GM21526 (cell line): ENCODE measurements at regions not wholly inside any gene's neighbourhood (a gene's known extent, or its start where the extent isn't known, plus 50 kb on each side); places are given as distances from the start of the nearest gene placed in this dataset.
"Not testable (repeated sequence)": the region's sequence is repeated elsewhere in the genome, so short reads cannot be mapped to it uniquely, and the experiment has no call there.

Source experiments
- ATAC-seq: cut with Tn5 transposase; IDR thresholded peaks from one replicate; pipeline ENCODE4 v1.9.1; 2021; ENCODE audit warnings: moderate library complexity; ENCODE audit not compliant: unreplicated experiment, low FRiP score

DNA sequence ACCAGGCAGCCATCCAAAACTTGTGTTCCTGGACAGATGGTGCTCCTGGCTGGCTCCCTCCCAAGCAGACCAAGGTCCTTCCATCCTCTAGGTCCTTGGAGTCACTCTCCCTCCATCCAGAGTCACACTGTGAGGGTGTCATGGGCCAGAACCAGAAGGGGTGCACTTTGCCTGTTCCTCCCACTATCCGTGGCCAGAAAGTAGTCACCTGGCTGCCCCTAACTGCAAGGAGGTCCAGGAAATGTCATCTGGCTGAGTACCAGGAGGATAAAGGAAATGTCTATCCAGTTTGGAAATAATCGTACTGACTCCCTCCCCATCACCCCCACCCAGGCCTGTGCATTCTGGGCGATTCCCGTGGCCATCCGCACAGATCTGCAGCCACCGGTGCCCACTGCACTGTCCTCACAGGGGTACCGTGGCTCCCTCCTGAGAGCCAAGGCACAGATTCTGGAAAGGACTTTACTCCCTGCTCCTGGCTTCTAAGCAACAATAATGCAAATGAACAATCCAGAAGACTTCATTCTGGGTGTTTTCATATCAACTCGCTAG lies 253.2 kb downstream of the NPHP4 start:
- ATAC-seq, result no peak

DNA sequence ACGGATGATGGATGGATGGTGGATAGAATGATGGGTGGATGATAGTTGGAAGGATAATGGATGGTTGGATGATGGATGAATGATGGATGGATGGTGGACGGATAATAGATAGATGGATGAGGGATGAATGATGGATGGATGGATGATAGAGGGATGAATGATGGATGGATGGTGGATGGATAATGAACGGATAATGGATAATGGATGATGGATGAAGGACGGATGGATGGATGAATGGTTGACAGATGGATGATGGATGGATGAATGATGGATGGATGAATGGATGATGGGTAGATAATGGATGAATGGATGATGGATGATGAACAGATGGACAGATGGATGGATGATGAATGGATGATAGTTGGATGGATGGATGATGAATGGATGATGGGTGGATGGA lies 255.1 kb downstream of the NPHP4 start:
- no peak for ATAC-seq

DNA sequence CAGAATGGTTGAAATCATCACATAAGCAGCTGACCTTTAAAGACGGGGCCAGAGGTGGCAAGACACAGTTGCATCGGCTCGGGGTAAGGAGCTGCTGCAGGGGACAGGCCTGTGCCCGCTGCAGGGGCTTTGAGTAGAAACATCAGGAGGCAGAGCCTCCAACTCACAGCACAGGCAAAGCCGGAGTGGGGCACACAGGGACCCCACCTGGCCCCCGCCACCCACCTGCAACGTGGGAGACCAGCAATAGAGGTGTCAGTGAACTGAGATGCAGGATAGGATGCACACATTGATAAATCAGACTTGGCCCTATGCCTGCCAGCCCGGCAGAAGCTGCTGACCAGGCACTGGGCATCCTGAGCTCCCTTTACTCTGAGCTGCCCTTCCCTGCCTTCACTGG lies 257.2 kb downstream of the NPHP4 start:
- no peak for ATAC-seq

DNA sequence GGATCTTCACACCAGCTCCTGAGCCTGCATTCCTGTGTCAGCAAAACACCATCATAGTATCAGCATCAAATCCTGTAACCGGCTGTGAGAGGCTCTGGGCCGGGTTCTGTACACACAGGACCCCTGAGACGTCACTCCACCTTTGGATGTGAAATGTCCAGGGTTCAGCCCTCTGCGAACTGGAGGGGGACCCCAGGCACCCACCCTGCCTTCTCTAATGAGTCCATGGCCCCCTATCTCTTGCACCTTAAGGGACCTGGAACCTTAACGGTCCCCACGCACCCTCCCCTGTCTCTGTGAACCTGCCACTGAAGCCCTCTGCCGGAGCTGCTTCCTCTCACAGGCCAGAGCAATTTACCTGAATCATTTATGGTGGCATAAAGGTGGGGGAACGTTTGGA lies 257.8 kb downstream of the NPHP4 start:
- no peak for ATAC-seq

DNA sequence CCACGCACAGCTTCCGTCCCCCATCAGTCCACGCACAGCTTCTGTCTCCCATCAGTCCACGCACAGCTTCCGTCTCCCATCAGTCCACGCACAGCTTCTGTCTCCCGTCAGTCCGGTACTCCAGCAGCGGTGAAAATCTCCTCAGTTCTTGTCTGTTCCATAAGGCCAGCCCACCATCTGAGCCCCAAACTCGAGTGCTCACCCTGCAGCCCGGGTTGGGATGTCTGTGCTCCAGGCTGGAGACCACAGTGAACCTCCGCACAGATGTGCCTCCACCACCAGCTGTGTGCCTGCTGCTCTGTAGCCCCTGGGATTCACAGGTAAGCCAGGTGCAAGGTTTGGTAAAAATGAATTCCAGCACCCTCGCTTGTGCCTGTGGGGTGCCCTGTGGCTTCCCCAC lies 258.6 kb downstream of the NPHP4 start:
- no peak for ATAC-seq

DNA sequence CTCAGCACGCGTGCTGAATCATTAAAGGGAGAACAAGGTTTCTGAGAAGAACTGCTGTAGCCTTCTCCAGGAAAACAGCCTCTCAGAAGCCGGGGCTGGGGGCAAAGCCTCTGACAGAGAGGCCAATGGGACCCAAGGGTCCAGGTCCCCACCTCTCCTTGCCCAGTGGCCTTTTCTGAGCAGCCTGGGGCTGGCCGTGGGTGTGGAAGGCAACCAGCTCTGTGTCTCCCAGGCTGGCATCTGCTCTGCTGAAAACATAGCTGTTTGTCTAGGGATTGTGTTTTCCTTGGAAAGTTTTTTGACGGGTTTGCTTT lies 261.2 kb downstream of the NPHP4 start:
- no peak for ATAC-seq

DNA sequence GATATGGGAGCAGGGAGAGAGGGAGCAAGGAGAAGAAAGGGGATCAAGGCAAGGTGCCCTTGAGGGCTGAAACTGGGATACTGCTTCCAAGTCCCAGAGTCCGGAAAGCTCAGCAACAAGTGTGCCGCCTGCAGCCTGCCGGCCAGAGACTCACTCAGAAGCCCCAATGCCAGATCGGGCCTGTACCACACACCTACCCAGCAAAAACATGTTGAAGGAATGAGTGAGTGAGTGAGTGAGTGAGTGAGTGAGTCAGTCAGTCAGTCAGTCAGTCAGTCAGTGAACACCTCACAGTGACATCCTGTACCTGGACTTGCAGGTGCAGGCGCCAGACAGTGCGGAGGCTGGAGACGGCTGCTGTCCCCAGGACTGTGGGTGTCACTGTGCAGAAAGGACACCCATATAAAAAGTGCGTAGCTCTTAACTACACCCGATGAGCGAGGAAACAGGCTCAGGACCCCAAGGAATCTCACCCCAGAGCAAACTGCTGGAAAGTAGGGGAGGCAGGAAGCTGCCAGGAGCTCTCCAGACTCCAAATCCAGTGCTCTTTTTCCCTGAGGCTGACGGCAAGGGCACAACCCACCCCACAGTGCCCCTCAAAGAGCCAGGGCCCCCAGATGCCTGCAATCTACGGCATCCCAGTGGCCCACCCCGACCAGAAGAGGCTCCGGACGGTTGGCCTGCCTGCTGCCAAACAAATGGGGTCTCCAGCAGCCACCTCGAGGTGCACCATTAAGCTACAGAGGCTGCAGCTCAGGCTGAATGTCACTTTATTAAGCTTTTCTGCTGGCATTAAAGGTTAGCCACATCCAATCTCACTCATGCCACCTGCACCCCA lies 261.7 kb downstream of the NPHP4 start:
- ATAC-seq, result no peak

DNA sequence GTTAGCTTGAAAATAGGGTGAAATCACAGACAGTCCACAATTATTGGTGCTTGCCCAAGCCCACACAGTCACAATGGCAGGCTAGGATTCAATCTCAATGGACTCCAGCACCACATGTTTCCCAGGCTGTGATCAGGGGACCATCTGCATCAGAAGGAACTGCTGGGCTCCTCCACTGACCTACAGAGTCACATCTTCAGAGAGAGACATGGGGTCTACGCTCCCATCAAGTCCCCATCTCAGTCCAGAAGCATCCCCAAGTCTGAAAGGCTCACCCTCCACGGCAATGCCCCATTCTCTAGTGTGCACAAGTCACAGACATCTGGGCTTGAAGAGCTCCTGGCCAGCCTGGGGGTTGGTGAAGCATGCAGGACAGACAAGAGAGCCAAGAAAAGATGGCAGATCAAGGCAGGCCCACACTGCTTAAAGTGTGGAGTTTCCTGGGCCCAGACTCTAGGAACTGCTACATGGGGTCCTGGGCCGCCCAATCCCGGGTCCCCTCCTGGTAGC lies 262.5 kb downstream of the NPHP4 start:
- ATAC-seq, result no peak

DNA sequence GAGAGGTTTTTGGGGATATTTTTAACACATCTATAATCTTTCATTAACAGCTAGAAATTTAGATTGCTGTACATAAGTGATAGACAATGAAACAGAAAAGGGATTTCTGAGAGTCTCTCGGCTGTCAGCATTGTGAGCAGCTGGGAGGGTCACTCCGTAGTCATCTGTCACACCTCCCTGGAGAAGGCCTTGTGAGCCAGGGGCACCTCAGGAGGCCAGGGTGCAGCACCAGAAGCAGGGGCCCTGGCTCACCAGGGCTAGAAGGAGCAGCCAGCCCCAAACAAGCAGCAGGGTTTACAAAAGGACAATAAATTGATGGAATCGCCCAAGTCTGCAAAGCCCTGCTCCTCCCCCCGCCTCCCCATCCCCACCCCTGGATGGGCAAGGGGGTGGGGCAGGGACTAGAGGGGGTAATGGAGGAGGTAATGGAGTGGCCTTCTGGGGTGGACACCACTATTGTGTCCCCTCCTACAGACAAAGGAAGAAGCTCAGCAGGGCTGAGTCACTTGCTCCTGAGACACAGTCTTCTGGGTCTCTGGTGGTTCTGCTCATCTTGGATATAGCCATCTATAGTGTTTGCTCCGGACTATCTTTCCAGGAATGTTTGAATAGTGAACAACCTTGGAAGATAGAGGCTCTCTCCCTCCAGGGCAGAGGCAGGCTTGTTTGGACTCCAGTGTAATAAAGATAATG lies 263.4 kb downstream of the NPHP4 start:
- ATAC-seq, result no peak

DNA sequence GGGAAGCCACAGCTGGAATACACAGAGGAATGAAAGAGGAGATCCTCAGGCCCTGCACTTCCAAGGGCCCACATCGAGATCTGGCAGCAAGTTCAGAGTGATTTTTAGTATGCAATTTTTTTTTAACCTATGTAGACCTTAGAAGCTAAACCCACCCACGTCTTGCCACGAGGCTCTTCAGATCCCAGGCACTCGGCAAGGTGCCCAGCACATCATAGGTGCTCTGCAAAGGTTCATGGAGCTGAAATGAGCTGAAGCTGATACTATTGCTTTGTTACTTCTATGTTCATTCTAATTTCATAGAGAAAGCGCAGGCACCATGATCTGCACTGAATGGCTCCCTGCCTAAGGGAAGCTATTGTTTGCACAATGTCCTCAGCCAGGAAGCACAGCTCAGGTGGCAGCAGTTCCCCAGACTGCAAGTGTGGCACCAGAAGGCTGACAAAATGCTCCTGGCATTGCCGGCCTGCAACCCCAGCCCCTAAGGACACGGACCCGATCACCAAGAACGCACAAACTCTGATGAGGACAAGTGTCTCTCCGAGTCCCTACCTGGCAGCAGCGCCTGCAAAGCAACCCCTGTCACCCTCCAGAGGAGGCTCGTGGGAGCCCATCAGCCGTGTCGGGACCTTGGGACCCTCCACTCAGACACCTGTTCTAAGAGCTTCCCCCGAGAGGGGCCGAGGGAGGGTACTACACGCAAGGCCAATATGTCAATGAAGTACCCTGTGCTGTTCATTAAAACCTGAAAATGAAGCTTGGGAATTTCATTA lies 264.2 kb downstream of the NPHP4 start:
- ATAC-seq, result no peak

DNA sequence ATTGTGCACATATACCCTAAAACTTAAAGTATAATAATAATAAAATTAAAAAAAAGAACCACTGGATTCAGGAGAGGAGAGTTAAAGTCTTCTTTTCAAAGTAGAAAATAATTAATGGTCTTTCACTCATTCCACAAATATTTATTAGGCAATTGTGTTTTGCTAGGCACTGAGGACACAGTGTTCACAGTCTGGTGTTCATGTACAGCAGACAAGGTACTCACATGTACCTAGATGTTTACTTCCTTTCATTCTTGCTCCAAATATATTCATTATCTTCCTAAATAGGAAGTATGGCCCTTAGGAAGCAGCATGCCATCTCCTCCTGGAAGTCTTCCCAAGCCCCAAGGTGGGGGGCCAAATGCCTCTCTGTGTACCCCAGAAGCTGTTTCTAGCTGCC lies 265.0 kb downstream of the NPHP4 start:
- ATAC-seq, result no peak

DNA sequence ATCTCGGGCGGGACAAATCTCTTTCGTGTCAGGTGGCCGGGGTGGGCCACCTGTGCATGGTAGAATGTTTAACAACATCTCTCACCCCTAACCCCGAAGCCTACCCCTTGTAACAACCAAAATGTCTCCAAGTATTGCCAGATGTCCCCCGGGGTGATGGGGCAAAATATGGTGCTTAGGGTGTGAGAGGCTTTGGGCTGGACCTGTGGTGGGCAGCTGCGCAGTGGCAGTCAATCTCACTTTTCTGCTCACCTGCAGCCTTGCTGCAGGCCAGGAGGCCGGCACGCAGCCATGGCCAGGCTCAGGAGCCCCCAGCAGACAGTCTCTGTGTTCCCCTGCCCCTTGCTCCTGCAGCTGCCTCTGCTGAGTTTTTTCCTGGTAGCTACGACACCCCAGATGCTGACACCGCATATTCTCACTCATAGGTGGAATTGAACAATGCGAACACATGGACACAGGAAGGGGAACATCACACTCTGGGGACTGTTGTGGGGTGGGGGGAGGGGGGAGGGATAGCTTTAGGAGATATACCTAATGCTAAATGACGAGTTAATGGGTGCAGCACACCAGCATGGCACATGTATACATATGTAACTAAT lies 265.5 kb downstream of the NPHP4 start:
- ATAC-seq, result not testable (repeated sequence)

DNA sequence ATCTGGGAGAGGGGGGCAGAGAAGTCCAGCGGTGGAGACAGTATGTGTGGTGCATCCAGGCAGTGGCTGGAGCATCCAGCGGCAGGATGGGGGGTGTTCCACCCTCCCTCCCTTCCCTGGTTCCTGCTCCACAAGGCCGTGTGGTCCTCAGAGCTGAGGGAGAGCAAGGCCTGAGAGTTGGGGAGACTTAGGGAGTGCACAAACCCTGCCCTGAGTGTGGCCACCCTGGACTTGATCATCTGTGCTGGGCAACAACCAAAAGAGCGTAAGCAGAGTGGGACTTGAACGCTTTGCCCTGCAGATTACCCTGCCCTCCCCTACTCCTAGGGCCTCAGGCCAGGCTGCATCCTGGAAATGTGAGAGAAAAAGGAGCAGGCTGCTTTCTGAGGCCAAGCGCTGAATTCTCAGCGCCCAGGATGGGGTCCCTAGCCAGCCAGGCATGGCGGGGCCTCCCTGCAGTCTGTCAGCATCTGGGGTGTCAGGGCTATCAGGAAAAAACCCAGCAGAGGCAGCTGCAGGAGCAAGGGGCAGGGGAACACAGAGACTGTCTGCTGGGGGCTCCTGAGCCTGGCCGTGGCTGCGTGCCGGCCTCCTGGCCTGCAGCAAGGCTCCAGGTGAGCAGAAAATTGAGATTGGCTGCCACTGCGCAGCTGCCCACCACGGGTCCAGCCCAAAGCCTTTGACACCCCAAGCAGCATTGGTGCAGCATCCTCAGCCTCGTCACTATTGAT lies 266.2 kb downstream of the NPHP4 start:
- ATAC-seq, result no peak

DNA sequence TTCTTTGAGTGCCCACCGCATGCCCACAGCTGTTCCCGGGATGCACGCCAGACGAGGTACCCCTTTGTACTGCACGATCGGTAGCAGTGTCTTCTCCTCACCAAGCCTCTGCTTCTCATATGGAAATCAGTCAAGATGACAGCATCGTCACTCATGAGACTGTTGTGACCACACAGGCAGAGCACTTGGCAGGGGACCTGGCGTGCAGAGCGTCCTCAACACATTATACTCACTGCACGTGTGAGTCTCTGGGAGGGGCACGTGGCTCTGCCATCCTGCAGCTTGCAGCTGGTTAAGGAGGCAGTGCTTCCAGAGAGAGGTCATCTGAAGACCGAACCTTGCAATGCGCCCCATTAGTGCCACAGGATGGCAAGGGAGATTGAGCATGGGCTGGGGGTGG lies 266.8 kb downstream of the NPHP4 start:
- ATAC-seq, result no peak

DNA sequence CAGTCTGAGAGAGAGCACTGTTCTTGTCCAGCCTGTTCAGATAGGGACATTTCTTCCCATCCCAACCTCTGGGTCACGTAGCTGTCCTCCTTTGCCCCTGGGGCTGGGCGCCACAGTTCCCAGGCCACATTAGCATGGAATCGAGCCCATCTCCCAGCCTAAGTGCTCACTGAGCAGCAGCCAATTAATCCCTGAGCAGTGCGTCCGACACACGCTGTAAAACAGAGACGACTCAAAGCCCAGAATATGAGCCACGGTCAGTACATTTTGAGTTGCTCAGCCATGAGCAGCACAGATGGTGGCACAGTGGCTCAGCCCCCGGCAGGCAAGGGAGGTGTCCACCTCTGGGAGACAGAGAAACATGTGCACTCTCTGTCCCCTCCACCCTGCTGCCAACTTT lies 267.4 kb downstream of the NPHP4 start:
- no peak for ATAC-seq

DNA sequence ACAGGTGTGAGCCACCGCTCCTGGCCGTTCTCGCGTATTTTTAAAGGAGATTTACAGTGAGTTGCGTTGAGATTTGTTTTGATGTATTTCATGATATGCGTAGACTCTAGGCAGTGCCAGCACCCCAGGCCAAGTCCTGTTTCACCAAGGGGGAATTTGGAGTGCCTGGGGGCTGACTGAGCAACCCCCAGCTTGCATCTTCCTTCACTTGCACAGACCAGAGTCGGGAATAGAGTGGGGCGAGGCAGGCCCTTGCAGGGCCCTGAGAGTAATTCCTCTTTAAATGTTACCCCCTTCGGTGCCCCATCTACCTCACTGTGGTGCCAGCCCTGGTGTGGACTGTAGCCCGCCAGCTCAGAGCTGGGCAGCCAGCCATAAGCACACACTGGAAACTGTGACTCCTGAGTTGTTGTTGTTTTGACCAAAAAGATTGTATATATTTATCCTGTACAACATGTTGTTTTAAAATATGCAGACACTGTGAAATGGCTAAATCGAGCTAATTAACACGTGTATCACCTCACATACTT lies 269.5 kb downstream of the NPHP4 start:
- ATAC-seq, result no peak

DNA sequence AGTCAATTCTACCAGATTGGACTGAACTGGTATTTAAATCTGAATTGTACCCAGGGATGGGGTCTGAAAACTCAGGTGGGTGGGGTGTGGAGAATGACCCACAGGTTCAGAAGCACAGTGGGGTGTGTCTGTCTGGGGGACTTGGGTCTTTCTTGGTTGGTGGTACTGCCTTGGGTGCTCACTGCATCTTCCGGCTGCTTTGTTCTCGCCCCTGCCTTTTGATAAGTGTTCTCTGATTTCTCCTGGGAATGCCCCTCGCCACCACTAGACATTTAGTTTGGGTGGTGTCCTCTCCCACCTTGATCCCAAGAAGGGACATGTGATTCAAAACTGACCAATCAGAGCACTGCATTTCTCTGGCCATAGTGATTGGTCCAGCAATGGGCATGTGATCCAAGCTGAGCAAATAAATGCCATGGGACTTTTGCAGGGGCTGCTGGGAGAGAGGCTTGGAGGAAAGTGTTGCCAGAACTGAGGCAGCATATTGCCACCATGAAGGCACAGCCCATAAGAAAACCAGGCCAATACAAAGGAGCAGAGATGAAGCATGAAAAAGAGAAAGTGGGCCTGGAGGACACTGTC lies 270.5 kb downstream of the NPHP4 start:
- ATAC-seq, result no peak

DNA sequence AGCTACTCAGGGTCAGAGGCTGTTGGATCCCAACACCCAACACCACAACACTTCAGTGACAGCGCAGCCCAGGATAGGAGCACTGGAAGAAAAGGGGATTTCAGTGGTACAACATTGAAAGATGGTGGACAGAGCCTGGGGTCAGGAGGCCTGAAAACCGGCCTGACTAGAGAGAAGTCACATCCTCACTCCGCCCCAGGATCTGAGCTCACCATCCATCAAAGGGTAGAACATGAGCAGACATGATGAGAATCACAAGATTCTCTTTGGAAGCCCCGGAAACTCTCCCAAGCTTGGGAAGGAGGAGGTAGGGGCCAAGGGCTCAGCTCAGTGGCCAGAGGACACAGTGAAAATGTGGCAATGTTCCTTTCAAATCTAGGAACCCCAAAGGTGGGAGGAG lies 271.3 kb downstream of the NPHP4 start:
- ATAC-seq, result no peak

DNA sequence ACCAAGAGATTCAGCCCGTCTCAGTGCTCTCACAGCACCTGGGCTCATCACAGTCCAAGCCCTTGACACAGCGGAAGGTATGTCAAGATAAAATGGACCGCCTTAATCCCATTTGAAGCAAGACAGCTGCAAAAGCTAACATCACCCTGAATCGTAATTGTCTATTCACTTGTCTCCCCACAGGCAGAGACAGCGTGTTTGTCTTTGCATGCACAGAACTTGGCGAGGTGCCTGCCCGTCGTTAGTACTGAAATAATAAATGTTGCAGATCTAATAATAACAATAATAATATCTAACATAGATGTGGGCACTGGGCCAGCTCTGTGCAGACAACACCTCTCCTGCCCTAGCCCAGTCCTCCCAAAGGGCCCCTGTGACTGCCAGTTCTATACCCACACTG lies 271.7 kb downstream of the NPHP4 start:
- ATAC-seq, result no peak
